DMS153 treated with DMSO at 0.1 percent for 48 hours (cell line): ENCODE measurements at regions not wholly inside any gene's neighbourhood (a gene's known extent, or its start where the extent isn't known, plus 50 kb on each side); places are given as distances from the start of the nearest gene placed in this dataset.
"Not testable (repeated sequence)": the region's sequence is repeated elsewhere in the genome, so short reads cannot be mapped to it uniquely, and the experiment has no call there.

Experiments
- DNase-seq: peaks from one replicate; lab custom pipeline; 2025; ENCODE audit not compliant: unreplicated experiment; lab: John Stamatoyannopoulos, UW

DNA sequence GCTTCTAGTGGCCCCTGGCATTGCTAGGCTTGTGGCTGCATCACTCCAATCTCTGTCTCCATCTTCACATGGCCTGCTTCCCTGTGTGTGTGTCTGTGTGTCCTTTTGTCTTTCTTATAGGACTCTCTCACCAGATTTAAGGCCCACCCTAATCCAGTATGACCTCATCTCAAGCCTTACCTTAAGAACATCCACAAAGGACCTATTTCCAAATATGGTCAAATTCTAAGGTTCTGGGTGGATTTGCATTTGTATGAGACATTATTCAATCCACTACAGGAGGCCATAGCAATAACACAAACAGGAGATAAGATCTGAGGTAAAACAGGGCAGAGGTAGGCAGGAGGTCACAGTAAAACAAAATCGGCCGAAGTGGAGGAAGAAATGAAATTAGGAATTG lies 375.9 kb downstream of the BTG1 start:
- no peak for DNase-seq

DNA sequence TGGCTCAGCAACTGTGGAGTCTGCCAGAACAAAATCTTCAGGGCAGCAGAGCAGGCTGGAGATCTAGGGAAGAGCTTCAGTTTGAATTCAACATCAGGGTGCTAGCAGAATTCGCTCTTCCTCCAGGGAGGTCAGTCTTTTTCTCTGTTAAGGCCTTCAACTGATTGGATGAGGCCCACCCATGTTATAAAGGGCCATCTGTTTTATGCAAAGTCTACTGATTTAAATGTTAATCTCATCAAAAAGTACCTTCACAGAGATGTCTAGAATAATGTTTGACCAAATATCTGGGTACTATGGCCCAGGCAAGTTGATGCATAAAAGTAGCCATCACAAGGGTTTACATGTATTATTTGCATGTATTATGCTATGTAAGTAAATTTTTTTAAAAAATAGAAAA lies 378.4 kb downstream of the BTG1 start:
- DNase-seq: no peak

DNA sequence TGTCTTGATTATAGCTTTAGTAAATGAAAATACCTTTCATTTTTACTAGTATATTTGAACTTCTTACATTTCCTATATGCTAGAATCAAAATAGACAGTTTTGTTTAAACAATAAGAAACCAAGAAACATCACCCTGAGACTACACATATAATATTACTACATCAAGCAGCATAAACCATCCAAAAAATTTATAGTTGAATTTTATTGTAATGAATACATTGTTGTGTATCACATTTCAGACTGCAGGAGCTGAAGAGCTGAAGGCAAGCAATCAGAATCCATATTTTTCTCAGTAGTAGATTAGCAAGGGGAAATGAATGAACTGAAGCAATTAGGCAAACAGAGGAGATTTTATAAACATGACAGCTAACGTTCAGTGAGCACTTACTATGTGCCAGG lies 379.2 kb downstream of the BTG1 start:
- DNase-seq: no peak

DNA sequence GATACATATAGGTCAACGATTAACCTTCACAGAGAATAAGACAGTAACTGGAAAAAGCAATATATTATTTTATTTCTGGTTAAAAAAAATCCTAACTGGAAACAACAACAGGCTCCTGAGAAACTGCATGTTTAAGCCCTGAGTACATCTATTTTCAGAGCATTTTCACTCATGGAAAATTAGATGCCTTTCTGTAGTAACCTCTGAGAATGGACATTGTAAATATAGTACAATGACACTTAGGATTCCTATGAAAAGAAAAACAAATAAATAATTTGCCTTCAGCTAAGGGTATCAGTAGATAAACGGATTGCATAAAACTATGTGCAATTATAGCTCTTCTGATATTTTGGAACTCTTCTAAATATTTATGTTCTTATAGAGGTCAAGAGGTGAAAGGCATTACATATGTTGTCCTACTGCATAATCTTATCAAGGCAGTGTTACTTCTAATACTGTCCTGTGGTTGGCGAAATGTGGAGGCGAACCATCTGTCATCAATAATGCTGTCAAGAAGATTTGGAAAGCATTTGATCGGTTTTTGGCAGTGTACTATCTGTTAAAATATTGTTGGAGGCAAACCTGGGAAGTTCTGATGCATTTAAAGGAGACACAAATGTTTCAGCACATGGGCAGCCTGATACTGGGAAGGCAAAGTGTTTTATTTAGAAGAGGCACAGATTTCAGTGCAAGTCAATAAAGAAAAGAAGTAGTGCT lies 381.8 kb downstream of the BTG1 start:
- no peak for DNase-seq

DNA sequence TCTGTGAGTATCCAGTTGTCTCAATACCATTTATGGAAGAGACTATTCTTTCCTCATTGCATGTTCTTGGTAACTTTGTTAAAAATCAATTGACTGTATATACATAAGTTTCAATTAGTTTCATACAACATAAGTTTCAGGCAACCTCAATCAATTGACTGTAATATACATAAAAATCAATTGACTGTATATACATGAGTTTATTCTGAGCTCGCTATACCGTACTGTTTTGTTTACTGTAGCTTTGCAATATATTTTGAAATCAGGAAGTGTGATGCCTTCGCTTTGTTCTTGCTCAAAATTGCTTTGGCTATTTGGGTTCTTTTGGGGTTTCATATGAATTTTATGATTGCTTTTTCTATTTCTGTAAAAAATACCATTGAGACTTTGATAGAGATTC lies 392.0 kb downstream of the BTG1 start:
- no peak for DNase-seq

DNA sequence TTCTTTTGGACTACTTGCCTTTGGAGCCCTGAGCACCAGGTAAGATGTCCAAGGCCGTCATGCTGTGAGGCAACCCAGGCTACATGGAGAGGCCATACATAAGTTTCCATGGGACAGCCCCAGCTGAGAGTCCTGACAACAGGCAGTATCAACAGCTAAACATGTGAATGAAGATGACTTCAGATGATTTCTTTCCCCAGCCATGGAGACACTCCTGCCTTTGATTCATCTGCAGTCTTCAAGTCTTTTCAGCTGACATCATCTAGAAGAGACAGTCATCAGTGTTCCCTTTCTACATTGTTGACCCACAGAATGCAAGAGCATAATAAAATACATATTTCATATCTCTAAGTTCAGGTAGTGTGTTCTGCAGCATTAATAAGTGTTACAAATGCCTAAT lies 398.7 kb downstream of the BTG1 start:
- no peak for DNase-seq

DNA sequence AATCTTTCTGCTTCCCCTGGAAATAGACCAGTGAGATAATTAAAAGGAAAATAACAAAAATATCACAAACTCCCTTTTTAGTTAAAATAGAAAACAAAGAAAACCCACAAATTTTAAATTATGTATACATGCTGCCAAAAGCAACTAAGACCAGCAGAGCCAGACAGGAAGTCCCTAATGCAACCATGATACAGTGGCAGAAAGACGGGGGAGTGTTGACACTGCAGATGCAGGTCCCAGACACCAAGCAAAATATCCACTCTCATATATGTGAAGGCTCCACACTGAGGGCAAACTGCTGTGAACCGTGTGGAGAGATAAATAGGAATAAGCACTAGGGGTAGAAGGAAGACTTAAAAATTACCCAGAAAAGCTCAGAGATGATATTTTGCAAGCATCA lies 401.0 kb downstream of the BTG1 start:
- DNase-seq: no peak

DNA sequence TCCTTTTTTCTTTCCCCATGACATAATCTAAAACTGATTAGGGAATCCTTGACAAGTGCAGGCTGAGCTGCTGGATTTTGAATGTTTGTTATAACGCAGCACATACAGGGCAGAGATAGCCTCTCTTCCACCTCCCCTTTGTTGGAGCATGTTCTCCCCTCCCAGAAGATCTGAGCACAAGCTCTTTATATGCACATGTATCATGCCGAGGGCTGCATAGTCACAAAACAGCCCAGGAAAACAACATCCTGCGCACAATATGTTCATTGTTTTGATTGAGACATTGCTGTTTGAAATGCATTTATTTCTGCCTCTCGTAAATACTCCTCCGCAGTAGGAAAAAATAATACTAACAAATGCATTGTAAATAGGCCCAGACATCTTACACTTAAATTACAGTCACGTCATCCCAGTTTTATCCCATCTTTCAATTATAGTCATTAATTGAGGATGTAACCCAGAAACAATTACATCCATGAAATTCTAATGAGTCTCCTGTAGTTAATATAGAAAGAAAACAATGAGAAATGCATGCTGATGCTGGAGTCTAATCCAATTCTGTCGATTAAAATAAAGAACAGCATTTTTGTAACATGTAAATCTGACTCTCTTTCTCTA lies 401.8 kb downstream of the BTG1 start:
- no peak for DNase-seq

DNA sequence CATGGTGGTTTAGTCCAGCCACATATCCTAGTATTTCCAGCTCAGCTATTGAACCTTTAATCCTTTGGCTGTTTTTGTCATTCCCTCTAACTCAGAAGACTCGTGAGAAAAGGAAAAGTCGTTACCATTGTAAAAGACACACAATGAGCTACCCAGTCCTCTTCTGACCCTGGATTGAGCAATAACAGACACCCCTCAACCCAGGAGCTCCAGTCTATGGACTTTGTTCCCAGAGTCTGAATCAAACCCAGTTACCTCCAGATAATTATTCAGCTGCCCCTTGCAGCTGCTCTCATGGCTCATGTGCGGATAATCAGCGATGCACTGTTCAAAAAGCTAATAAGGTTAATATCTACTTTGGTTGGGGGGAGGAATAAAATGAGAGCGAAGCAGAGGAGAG lies 402.4 kb downstream of the BTG1 start:
- no peak for DNase-seq

DNA sequence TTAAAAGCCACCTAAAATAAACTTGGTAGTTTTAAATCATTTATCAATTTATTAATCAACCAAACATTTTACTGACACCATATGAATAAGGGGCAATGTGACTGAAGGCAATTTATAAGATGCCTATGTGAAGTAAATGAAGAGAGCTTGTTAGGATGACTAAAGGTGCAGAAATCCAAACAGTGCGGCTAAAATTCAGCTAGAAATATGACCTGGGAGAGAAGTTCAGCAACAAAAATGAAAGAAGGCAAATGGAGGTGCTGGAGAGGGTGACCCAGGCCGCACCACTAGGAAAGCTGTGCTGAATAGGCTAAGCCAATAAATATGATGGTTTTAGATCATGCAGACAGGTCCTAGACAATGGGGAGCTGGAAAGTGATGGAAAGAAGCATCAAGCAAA lies 403.7 kb downstream of the BTG1 start:
- no peak for DNase-seq

DNA sequence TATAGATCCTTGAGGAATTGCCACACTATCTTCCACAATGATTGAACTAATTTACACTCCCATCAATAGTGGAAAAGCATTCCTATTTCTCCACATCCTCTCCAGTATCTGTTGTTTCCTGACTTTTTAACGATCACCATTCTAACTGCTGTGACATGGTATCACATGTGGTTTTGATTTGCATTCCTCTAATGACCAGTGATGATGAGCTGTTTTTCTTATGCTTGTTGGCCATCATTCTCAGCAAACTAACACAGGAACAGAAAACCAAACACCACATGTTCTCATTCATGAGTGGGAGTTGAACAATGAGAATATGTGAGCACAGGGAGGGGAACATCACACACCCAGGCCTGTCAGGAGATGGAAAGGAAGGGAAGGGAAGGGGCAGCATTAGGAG lies 411.8 kb downstream of the BTG1 start:
- not testable (repeated sequence) for DNase-seq

DNA sequence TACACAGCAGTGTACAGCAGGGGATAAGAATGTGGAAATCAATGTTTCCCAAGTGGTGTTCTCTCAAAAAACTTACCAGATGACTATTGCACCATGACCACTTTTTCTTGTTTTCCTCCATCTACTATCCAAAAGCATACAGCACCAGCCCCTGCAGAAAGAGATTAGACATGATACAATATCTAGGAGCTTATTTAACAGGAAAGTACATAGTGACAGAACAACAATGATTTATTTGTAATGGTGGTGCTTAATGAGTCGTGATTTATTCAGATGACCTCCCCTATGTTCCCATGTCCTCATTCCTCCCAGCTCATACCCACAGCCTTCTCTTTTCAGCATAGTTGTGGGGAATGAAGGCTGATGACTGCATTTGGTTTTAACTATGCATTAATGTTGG lies 413.6 kb downstream of the BTG1 start:
- no peak for DNase-seq

DNA sequence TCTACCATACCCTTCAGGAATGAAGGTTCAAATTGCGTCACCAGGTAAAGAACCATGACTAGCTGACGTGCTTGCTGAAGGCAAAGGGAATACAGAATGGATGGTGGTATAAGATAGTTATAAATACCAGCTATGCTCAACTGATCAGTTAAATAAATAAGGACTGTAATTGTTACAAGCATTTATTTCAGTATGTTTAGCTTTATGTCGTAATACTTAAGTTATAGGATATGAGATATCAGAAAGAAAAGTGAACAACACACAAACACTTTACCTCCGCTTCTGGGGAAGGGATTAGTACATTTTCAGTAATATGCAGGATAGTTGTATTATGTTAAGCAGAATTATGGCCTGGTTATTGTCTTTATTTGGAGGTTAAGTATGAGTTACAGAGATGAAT lies 416.1 kb downstream of the BTG1 start:
- DNase-seq: no peak

DNA sequence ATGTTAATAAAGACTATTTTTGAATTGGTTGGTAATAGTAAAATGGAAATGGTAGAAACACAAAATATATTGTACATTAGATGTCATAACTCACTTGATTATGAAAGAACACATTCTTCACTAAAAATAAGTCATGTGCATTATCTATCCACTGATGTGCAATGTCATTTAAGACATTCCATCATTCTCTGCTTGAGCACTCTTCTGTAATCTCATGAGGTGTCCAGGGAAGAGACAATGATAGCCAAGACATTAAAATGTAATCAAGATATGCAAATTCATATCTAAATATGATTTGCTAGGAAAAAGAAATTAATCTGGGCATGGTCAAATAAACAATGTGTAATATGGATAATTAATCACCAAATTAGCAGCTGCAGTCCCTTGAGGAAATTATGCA lies 422.5 kb downstream of the BTG1 start:
- DNase-seq: no peak

DNA sequence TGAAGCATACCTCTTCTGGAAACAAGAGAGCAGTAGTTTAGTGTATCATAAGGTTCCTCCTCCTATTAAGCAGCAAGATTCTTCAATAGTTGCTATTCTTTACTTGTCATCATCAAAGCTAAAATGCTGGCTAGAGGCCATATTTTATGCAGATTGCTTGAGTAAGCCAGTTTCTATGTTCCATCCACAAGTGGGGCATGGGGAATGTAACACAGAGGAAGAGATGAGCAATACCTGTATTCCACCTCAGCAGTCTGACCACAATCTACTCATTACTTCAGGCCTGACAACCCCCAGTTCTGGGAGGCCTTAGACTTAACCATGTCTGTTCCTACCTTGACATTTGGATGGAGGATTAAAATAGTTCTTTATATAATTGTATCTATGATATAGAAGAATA lies 423.6 kb downstream of the BTG1 start:
- DNase-seq: no peak

DNA sequence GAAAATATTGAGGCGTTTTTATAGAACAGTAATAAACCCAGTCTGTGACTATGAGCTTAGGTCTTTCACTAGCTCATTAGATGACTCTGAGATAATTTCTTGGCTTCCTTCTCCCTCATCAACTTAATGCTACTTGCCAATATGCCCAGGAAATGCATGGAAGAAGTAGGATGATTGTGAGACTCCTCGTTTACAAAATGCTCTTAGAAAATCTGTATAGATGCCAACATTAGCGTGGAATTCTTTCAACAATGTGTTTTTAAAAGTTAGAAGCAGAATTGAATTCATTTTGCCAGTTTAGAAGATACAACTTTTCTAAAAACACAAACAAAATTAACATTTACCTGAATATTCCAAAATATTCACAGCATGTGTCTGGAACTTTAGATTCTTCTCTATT lies 424.6 kb downstream of the BTG1 start:
- no peak for DNase-seq

DNA sequence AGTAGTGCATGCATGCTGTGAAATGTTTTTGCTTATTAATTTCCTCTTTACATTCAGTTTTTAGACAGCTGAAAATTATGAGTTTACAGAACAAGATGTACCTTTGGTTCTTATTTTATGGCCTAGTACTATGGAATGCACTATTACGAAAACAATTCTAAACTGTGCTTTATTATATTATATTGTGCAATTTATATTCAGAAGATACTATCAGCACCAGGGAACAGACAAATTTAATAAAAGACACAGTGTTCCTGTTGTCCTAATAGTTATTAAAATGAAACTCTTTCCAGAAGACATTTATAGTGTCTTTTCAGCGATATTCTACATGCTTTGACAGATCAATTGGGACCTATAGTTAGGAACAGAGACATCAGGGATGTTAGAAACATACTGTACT lies 427.3 kb downstream of the BTG1 start:
- no peak for DNase-seq

DNA sequence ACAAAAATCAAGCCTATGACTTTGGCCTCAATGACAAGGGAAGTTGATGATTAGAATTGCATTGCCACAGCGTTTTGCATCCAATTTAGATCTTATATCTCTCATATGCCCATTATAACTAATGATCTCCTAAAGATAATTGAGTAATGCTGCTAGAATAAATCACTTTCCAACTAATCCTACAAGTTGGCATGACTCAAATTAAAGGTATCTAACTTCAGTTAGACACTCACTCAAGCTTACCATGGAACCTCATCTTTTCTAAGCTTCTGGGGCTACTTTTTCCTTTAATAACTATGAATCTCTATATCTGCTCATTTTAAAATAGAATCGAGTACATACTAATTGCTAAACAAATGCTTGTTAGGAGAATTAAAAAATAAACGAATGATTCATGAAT lies 427.8 kb downstream of the BTG1 start:
- DNase-seq: no peak

DNA sequence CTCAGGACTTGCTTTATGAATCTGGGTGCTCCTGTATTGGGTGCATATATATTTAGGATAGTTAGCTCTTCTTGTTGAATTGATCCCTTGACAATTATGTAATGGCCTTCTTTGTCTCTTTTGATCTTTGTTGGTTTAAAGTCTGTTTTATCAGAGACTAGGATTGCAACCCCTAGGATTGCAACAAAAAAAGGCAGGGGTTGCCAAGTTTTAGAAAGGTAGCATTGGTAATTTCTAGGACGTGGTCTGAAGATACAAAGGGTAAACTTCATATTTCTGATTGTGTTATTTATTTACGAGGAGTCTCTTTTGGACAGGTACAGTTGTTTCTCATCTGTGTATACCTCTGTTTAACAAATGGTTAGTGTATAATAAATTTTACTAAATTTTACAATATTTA lies 433.7 kb downstream of the BTG1 start:
- DNase-seq: not testable (repeated sequence)

DNA sequence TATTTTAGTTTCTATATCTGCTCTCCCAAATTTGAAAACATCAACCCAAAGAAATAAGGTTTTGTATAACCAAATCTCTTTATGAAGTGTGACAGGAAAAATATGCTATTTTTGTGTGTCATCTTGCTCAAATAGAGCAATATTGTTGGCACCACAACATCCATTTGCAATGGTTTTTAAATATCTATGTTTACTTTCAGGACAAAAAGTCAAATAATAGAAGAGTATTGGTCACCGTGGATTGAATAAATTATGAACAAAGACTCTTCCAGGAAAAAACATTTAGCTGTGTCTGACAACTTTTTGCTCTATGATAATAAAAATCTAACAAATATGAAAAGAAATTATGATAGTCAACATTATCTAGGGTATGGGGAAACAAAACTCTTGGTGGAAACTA lies 439.2 kb downstream of the BTG1 start:
- no peak for DNase-seq

DNA sequence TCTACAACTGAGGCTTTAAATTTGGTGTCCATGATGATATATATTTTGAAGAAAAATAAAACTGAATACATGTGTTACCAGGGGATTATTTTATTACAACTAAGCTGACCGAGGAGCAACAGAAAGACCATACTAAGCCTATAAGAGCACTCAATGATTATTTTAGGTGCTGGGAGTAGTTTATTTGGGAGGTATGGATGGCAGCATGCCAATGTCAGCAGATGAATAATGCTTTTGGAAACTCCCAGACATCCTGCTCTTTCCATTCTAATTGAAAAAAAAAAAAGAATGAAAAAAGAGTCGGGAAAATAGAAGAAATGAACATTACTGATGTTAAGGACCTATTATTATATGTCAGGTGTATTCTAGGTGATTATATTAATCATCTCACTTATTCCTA lies 441.2 kb downstream of the BTG1 start:
- DNase-seq: peak; percentile 84

DNA sequence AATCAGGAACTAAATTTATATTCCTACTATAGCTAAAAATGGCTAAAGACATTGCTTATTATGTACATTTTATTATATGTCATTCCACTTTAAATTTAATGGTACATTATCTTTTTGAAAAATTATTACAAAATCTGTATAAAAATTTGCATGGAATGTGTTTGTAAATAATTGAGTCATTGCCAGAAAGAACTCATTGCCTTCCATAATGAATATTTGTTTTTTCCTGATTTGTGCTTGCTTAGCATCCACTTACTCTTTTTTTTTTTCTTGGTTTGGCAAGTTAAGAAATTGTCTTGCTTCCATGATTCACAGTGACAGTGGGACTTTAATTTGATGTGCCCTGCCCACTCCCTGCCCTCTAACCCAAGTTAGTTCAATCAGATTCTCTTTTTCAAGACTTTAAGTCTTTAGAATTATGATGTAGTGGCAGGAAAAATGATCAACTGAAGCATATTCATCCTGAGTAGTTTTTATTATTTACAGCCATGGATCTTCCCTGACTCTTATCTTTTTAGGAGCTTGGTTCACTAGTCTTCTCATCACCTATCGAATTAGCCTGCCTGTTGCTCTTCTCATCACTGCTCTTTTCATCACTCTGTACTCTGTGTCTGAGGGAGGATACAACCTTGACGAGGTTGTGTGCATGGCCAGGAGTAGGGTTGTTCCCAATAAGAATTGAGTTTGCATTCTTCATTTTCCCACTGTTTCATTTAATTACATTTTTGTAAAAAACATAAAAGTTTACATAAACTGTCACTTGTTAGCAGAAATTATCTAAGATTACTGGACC lies 442.0 kb downstream of the BTG1 start:
- DNase-seq: no peak
